ENCODE measurements at regions not wholly inside any gene's neighbourhood (a gene's known extent, or its start where the extent isn't known, plus 50 kb on each side); places are given as distances from the start of the nearest gene placed in this dataset.

DNA sequence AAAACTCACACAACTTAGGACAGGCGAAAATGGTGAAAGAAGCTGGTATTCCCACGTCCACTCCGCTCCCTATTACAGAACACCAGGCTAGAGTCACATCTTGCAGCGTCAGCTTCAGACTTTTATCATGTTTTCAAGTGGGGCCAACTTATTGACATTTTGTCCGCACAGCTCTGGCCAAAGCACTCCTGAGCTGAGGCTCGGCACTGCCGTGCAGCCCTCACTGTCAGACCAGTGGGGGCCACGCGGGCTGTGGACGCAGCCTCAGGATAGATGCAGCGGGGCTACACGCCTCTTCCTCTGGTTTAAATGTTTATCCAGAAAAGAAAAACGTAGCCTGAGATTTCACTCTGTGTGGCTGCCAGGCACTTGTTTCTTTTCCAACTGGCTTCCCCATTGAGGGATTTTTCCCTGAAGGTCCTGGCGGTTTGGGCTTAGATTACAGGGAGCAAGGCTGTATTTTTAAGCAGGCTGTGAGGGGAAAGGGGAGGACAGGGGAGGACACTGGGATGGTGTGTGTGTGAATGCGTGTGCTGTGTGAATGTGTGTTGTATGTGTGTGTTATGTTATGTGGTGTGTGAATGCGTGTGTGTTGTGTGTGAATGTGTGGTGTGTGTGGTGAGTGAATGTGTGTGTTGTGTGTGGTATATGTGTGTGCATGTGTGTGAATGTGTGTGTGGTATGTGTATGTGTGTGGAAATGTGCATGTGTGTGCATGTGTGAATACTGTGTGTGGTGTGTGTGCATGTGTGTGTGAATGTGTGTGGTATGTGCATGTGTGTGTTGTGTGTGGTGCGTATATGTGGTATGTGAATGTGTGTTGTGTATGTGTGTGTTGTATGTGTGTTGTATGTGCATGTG, 267.6 kb downstream of the DCDC2C start:
- Histone ChIP-seq H3K4me2 (ENCODE audit: low read length) (no peak overlapping the region), H3K9me3 (ENCODE audit: insufficient read depth, low read length) (no peaks in the 10 kb centered on the region), H3K9ac (ENCODE audit: low read length) (no peak overlapping the region), H3K27ac (ENCODE audit: low read length) (no peak overlapping the region), H3K36me3 (replicated peaks; ENCODE audit: low read depth, low read length) (no peaks in the 10 kb centered on the region), H3K79me2 (ENCODE audit: low read length) (no peaks in the 10 kb centered on the region), H2AFZ (ENCODE audit: low read depth, low read length) (no peak overlapping the region), H3K4me1 (ENCODE audit: low read length) (peaks cover 7% of the 10 kb centered on the region; the same call in 1 of the 2 replicates), H3K27me3 (ENCODE audit: low read depth, low read length) (no peaks in the 10 kb centered on the region), H4K20me1 (ENCODE audit: insufficient read depth, low read length) (no peaks in the 10 kb centered on the region), H3K4me3 (ENCODE audit: low read length) (no peak overlapping the region)
- TF ChIP-seq EZH2phosphoT487 (IDR thresholded peaks at IDR 0.05; ENCODE audit: low read depth) = no peak
- TF ChIP-seq, protein P1, sequence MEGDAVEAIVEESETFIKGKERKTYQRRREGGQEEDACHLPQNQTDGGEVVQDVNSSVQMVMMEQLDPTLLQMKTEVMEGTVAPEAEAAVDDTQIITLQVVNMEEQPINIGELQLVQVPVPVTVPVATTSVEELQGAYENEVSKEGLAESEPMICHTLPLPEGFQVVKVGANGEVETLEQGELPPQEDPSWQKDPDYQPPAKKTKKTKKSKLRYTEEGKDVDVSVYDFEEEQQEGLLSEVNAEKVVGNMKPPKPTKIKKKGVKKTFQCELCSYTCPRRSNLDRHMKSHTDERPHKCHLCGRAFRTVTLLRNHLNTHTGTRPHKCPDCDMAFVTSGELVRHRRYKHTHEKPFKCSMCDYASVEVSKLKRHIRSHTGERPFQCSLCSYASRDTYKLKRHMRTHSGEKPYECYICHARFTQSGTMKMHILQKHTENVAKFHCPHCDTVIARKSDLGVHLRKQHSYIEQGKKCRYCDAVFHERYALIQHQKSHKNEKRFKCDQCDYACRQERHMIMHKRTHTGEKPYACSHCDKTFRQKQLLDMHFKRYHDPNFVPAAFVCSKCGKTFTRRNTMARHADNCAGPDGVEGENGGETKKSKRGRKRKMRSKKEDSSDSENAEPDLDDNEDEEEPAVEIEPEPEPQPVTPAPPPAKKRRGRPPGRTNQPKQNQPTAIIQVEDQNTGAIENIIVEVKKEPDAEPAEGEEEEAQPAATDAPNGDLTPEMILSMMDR (IDR thresholded peaks at IDR 0.05; ENCODE audit: low read depth, low read length) = no peak

DNA sequence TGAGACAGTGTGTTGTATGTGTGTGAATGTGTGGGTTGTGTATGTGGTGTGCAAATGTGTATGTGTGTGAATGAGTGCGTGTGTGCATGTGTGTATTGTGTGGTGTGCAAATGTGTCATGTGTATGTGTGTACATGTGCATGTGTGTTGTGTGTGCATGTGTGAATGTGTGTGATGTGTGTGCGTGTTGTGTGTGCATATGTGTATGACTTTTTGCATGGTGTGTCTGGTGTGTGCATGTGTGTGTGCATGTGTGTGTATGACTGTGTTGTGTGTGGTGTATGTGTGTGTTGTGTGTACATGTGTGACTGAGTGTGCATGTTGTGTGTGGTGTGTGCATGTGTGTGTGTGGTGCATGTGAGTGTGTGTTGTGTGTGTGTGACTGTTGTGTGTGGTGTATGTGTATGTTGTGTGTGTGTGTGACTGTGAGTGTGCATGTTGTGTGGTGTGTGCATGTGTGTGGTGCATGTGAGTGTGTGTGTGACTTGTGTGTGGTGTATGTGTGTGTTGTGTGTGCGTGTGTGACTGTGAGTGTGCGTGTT, 268.3 kb downstream of the DCDC2C start:
- Histone ChIP-seq H3K27me3 (ENCODE audit: low read depth, low read length) (no peaks in the 10 kb centered on the region), H3K27ac (ENCODE audit: low read length) (no peak overlapping the region), H3K4me1 (ENCODE audit: low read length) (peaks cover 3% of the 10 kb centered on the region; the same call in 1 of the 2 replicates), H3K4me2 (ENCODE audit: low read length) (no peak overlapping the region), H2AFZ (ENCODE audit: low read depth, low read length) (no peak overlapping the region), H3K79me2 (ENCODE audit: low read length) (no peaks in the 10 kb centered on the region), H4K20me1 (ENCODE audit: insufficient read depth, low read length) (no peaks in the 10 kb centered on the region), H3K9me3 (ENCODE audit: insufficient read depth, low read length) (no peaks in the 10 kb centered on the region), H3K9ac (ENCODE audit: low read length) (no peak overlapping the region), H3K36me3 (replicated peaks; ENCODE audit: low read depth, low read length) (no peaks in the 10 kb centered on the region), H3K4me3 (ENCODE audit: low read length) (no peak overlapping the region)
- TF ChIP-seq, protein P1 (IDR thresholded peaks at IDR 0.05; ENCODE audit: low read depth, low read length) = no peak
- TF ChIP-seq EZH2phosphoT487 (IDR thresholded peaks at IDR 0.05; ENCODE audit: low read depth) = no peak

DNA sequence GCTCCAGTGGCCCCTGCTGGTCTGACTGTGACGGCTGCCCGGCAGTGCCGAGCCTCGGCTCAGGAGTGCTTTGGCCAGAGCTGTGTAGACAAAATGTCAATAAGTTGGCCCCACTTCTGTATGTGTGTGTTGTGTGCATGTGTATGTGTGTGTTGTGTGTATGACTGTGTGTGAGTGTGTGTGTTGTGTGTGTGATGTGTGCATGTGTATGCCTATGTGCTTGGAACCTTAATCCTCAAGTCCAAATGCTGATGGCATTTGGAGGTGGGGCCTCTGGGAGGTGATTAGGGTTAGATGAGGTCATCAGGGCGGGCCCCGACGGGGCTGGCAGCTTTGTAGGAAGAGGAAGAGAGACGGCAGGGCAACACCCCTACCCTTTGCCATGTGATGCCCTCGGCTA, 269.0 kb downstream of the DCDC2C start:
- Histone ChIP-seq H3K9me3 (ENCODE audit: insufficient read depth, low read length) (no peaks in the 10 kb centered on the region), H3K9ac (ENCODE audit: low read length) (no peak overlapping the region), H3K27ac (ENCODE audit: low read length) (no peak overlapping the region), H3K4me2 (ENCODE audit: low read length) (no peak overlapping the region), H3K4me3 (ENCODE audit: low read length) (no peak overlapping the region), H2AFZ (ENCODE audit: low read depth, low read length) (no peak overlapping the region), H3K4me1 (ENCODE audit: low read length) (no peaks in the 10 kb centered on the region), H3K36me3 (replicated peaks; ENCODE audit: low read depth, low read length) (no peaks in the 10 kb centered on the region), H3K27me3 (ENCODE audit: low read depth, low read length) (no peaks in the 10 kb centered on the region), H4K20me1 (ENCODE audit: insufficient read depth, low read length) (no peaks in the 10 kb centered on the region), H3K79me2 (ENCODE audit: low read length) (no peaks in the 10 kb centered on the region)
- TF ChIP-seq, protein P1 (IDR thresholded peaks at IDR 0.05; ENCODE audit: low read depth, low read length) = no peak
- TF ChIP-seq EZH2phosphoT487 (IDR thresholded peaks at IDR 0.05; ENCODE audit: low read depth) = no peak

DNA sequence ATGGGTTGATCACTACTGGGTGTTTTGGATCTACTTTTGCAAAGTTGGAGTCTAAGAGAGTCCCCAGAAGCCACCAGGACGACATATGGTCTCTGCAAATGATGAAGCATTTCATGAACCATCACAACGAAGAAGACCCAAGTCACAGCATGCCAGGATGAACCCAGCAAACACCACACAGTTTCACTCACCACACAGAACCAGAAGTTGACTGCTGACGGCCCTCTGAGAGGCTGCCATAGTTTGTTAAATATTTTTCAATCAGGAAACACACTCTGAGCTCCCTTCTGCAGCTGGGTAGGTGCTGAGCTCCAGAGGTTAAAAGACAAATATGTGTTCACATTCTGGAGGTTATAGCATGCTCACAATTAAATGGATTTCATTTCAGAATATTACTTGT, 271.4 kb downstream of the DCDC2C start:
- Histone ChIP-seq H3K9ac (ENCODE audit: low read length) (no peak overlapping the region), H4K20me1 (ENCODE audit: insufficient read depth, low read length) (no peaks in the 10 kb centered on the region), H3K4me2 (ENCODE audit: low read length) (no peak overlapping the region), H3K27me3 (ENCODE audit: low read depth, low read length) (no peaks in the 10 kb centered on the region), H2AFZ (ENCODE audit: low read depth, low read length) (no peak overlapping the region), H3K9me3 (ENCODE audit: insufficient read depth, low read length) (no peaks in the 10 kb centered on the region), H3K36me3 (replicated peaks; ENCODE audit: low read depth, low read length) (no peaks in the 10 kb centered on the region), H3K27ac (ENCODE audit: low read length) (no peak overlapping the region), H3K79me2 (ENCODE audit: low read length) (no peaks in the 10 kb centered on the region), H3K4me3 (ENCODE audit: low read length) (no peak overlapping the region), H3K4me1 (ENCODE audit: low read length) (no peaks in the 10 kb centered on the region)
- TF ChIP-seq EZH2phosphoT487 (IDR thresholded peaks at IDR 0.05; ENCODE audit: low read depth) = no peak
- TF ChIP-seq, protein P1 (IDR thresholded peaks at IDR 0.05; ENCODE audit: low read depth, low read length) = no peak

All from OCI-LY3 (cell line).